B cell (primary cell): ENCODE measurements at regions not wholly inside any gene's neighbourhood (a gene's known extent, or its start where the extent isn't known, plus 50 kb on each side); places are given as distances from the start of the nearest gene placed in this dataset.
"Not testable (repeated sequence)": the region's sequence is repeated elsewhere in the genome, so short reads cannot be mapped to it uniquely, and the experiment has no call there.

ENCODE experiments used
- ATAC-seq: fragments of 200-7000 bp; cut with Tn5 transposase; one replicate; pipeline ENCODE4 v1.10.0; 2021; ENCODE audit warnings: low read depth, mild to moderate bottlenecking, moderate number of reproducible peaks, moderate library complexity
- CTCF ChIA-PET: fragments of 350-600 bp; sonication (Branson Sonifier 250); formaldehyde crosslinking; loops from one replicate; lab custom pipeline; 2021; ENCODE audit warnings: antibody characterized with exemption, inconsistent platforms; lab: Charles Lee
- POLR2A ChIA-PET: fragments of 350-600 bp; sonication (Branson Sonifier 250); formaldehyde crosslinking; loops from one replicate; lab custom pipeline; 2021; ENCODE audit warnings: antibody characterized with exemption; lab: Charles Lee
- DNase-seq: peaks from one replicate; pipeline ENCODE4 v3.0.0; 2013
- H2AFZ ChIP-seq: 2 replicates; pipeline ENCODE4 v1.6.1; 2012; ENCODE audit warnings: mild to moderate bottlenecking, low read depth, low read length; ENCODE audit not compliant: insufficient read depth, poor library complexity, severe bottlenecking
- H3K27ac ChIP-seq, 2 donors: 1 replicate in 1 of 2; 2 replicates in 1 of 2; pipeline ENCODE4 v1.5.1; 2012 to 2013; ENCODE audit warnings: low read length in 2 of 2, mild to moderate bottlenecking in 2 of 2, moderate library complexity in 1 of 2
- H3K27me3 ChIP-seq, 4 experiments: fragments of 200-600 bp in 1 of 4; sonication (generic) in 1 of 4; replicated peaks in 1 of 4; 1 replicate in 2 of 4; 2 replicates in 2 of 4; pipeline versions ENCODE4 v1.6.1 to v1.7.0; 2013 to 2016; ENCODE audit warnings: low read length in 3 of 4, mild to moderate bottlenecking in 2 of 4, mixed read lengths in 1 of 4, moderate library complexity in 1 of 4; ENCODE audit not compliant: insufficient read depth in 4 of 4, control insufficient read depth in 3 of 4; ENCODE audit errors: control extremely low read depth in 1 of 4
- H3K36me3 ChIP-seq, 2 experiments: replicated peaks in 1 of 2; 1 replicate in 1 of 2; 2 replicates in 1 of 2; pipeline versions ENCODE4 v1.6.1 to v1.7.1; 2013; ENCODE audit warnings: low read length in 1 of 2; ENCODE audit not compliant: insufficient read depth in 2 of 2, control insufficient read depth in 1 of 2; ENCODE audit errors: control extremely low read depth in 1 of 2, extremely low read depth in 1 of 2
- H3K4me1 ChIP-seq, 2 donors: fragments of 200-600 bp in 1 of 2; sonication (generic) in 1 of 2; 1 replicate in 1 of 2; 2 replicates in 1 of 2; pipeline versions ENCODE4 v1.5.1 to v1.6.1; 2013 to 2017; ENCODE audit warnings: low read length in 2 of 2; ENCODE audit not compliant: control insufficient read depth in 2 of 2, insufficient read depth in 2 of 2
- H3K4me2 ChIP-seq: replicated peaks from 2 replicates; pipeline ENCODE3; 2012; ENCODE audit warnings: mild to moderate bottlenecking, low read depth, low read length; ENCODE audit not compliant: poor library complexity, severe bottlenecking
- H3K4me3 ChIP-seq, 5 experiments: fragments of 200-600 bp in 1 of 5; sonication (generic) in 1 of 5; 1 replicate in 3 of 5; 2 replicates in 2 of 5; pipeline versions ENCODE4 v1.5.1 to v1.7.0; 2011 to 2016; ENCODE audit warnings: low read length in 4 of 5, mild to moderate bottlenecking in 4 of 5, low read depth in 2 of 5, control low read depth in 1 of 5, moderate library complexity in 1 of 5; ENCODE audit not compliant: insufficient read depth in 1 of 5; ENCODE audit errors: control extremely low read depth in 1 of 5, extremely low read depth in 1 of 5
- H3K79me2 ChIP-seq: fragments of 200-600 bp; sonication (generic); one replicate; pipeline ENCODE4 v1.6.0; 2016; ENCODE audit warnings: low read length; ENCODE audit not compliant: control insufficient read depth, insufficient read depth
- H3K9ac ChIP-seq: fragments of 200-600 bp; sonication (generic); 2 replicates; pipeline ENCODE4 v1.6.1; 2017; ENCODE audit warnings: mild to moderate bottlenecking, low read length, moderate library complexity
- H3K9me3 ChIP-seq, 3 donors: one replicate each; pipeline versions ENCODE4 v1.6.1 to v1.7.1; 2013; ENCODE audit warnings: low read length in 2 of 3; ENCODE audit not compliant: control insufficient read depth in 2 of 3, insufficient read depth in 1 of 3; ENCODE audit errors: control extremely low read depth in 1 of 3
- H4K20me1 ChIP-seq: 2 replicates; pipeline ENCODE4 v1.6.0; 2012; ENCODE audit warnings: mild to moderate bottlenecking, low read length; ENCODE audit not compliant: insufficient read depth, control insufficient read depth, poor library complexity, severe bottlenecking
- H3K27ac Mint-ChIP-seq: one replicate; pipeline ENCODE4 v1.8.0; 2021; ENCODE audit warnings: mixed read lengths
- H3K27me3 Mint-ChIP-seq: one replicate; pipeline ENCODE4 v1.8.0; 2021; ENCODE audit warnings: mixed read lengths
- H3K4me1 Mint-ChIP-seq: one replicate; pipeline ENCODE4 v1.8.0; 2021; ENCODE audit warnings: mixed read lengths
- H3K4me3 Mint-ChIP-seq: one replicate; pipeline ENCODE4 v1.8.0; 2021; ENCODE audit warnings: mixed read lengths
- H3K9me3 Mint-ChIP-seq: one replicate; pipeline ENCODE4 v1.8.0; 2022; ENCODE audit warnings: mixed read lengths; ENCODE audit not compliant: insufficient read depth
- EZH2 ChIP-seq: IDR thresholded peaks from 2 replicates; pipeline ENCODE4 v1.6.1; 2012; ENCODE audit warnings: borderline replicate concordance, low read depth, mild to moderate bottlenecking, moderate library complexity, low read length; ENCODE audit not compliant: insufficient read depth, poor library complexity, severe bottlenecking
- WGBS: methylation state at CpG from one replicate; pipeline ENCODE4 v1.1.5; 2013; ENCODE audit warnings: missing lambda C conversion rate; ENCODE audit not compliant: insufficient coverage; 5-methylcytosine and 5-hydroxymethylcytosine counted together
- intact Hi-C: fragments of 100-400 bp; cut with micrococcal nuclease; formaldehyde crosslinking; loops from one replicate; pipeline ENCODE4 v1.10.0; 2022
- TF ChIP-seq, protein P1 (sequence below): fragments of 200-600 bp; IDR thresholded peaks from one replicate; pipeline ENCODE4 v1.8.0; 2022; ENCODE audit warnings: antibody characterized with exemption, mild to moderate bottlenecking

DNA sequence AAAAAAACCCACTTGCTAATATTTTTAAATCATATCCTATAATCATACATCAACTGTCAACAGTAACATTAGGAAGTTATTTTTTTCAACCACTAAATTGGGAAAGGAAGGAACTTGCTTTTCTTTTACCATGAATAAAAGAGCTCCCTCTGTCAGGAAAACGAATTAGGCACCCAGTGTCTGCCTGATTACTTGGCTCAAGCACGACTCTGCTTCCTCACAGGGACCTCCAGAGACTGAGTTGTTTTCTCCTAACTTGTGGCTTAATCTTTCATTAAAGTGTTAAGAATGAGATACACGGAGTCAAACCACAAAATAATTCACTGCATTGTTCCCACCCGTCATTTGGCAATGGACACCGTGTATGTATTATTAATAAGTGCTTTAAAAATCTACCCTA lies 1405.1 kb upstream of the EYS start:
- 0% methylated on average over 2 of the region's 5 CpGs for WGBS
- Histone ChIP-seq H3K4me1 (no peaks in the 10 kb centered on the region), H3K9me3 (peaks cover 0 to 2% (median 0%) of the 10 kb centered on the region in 3 donors), H3K27me3 (no peaks in the 10 kb centered on the region), H3K79me2 (no peaks in the 10 kb centered on the region), H3K36me3 (no peaks in the 10 kb centered on the region), H3K4me2 (no peak overlapping the region), H3K4me3 (no peak overlapping the region), H3K27ac (no peak overlapping the region), H4K20me1 (no peaks in the 10 kb centered on the region), H2AFZ (no peak overlapping the region), H3K9ac (no peak overlapping the region)
- H3K27me3 Mint-ChIP-seq = no peaks in the 10 kb centered on the region
- no peak for ATAC-seq
- ChIA-PET POLR2A (no interaction called here), CTCF (no interaction called here)
- TF ChIP-seq EZH2 = no peak
- TF ChIP-seq, protein P1, sequence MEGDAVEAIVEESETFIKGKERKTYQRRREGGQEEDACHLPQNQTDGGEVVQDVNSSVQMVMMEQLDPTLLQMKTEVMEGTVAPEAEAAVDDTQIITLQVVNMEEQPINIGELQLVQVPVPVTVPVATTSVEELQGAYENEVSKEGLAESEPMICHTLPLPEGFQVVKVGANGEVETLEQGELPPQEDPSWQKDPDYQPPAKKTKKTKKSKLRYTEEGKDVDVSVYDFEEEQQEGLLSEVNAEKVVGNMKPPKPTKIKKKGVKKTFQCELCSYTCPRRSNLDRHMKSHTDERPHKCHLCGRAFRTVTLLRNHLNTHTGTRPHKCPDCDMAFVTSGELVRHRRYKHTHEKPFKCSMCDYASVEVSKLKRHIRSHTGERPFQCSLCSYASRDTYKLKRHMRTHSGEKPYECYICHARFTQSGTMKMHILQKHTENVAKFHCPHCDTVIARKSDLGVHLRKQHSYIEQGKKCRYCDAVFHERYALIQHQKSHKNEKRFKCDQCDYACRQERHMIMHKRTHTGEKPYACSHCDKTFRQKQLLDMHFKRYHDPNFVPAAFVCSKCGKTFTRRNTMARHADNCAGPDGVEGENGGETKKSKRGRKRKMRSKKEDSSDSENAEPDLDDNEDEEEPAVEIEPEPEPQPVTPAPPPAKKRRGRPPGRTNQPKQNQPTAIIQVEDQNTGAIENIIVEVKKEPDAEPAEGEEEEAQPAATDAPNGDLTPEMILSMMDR = no peak
- H3K4me1 Mint-ChIP-seq = no peaks in the 10 kb centered on the region
- H3K27ac Mint-ChIP-seq = no peak overlapping the region
- intact Hi-C loops = no loop called here
- no peak for DNase-seq
- H3K4me3 Mint-ChIP-seq = no peak overlapping the region
- H3K9me3 Mint-ChIP-seq = peaks cover 2% of the 10 kb centered on the region

DNA sequence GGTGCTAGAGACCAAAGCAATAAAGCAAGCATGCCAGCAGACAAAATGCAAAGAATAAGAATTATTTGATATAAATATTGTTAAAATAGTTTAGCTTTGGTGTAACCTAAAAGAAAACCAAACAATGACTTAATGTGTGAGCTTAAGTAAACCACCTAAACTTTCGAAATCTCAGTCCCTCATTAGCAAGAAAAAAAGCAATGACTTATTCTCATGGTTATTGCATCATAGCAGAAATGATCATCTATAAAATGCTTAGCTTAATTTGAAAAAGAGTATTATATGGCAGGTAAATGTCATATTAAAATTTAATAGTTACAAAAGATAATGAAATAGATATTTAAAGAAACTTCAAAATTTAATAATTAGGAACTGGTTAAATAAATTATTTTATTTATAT lies 1395.7 kb upstream of the EYS start:
- ChIA-PET POLR2A (no interaction called here), CTCF (no interaction called here)
- Histone ChIP-seq H3K9ac (no peak overlapping the region), H3K27me3 (no peaks in the 10 kb centered on the region), H3K4me1 (no peaks in the 10 kb centered on the region), H3K36me3 (no peaks in the 10 kb centered on the region), H3K79me2 (no peaks in the 10 kb centered on the region), H3K4me3 (no peak overlapping the region), H3K27ac (no peak overlapping the region), H3K9me3 (no peaks in the 10 kb centered on the region), H3K4me2 (no peak overlapping the region), H2AFZ (no peak overlapping the region), H4K20me1 (no peaks in the 10 kb centered on the region)
- Mint-ChIP-seq H3K9me3 (peaks cover 5% of the 10 kb centered on the region), H3K27me3 (no peaks in the 10 kb centered on the region), H3K4me3 (no peak overlapping the region), H3K4me1 (no peaks in the 10 kb centered on the region), H3K27ac (no peak overlapping the region)
- intact Hi-C loops = no loop called here
- WGBS = no CpG with 5 or more reads among the region's 1 CpG
- ATAC-seq = no peak
- TF ChIP-seq, protein P1 = no peak
- TF ChIP-seq EZH2 = no peak
- DNase-seq = no peak

DNA sequence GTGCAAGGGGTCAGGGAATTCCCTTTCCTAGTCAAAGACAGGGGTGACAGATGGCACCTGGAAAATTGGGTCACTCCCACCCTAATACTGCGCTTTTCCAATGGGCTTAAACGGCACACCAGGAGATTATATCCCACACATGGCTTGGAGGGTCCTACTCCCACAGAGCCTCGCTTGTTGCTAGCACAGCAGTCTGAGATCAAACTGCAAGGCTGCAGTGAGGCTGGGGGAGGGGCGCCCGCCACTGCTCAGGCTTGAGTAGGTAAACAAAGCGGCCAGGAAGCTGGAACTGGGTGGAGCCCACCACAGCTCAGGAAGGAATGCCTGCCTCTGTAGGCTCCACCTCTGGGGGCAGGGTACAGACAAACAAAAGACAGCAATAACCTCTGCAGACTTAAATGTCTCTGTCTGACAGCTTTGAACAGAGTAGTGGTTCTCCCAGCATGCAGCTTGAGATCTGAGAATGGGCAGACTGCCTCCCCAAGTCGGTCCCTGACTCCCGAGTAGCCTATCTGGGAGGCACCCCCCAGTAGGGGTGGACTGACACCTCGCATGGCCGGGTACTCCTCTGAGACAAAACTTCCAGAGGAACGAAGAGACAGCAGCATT lies 1388.7 kb upstream of the EYS start:
- H3K79me2 ChIP-seq, CTCF ChIA-PET, H4K20me1 ChIP-seq, H2AFZ ChIP-seq, DNase-seq, H3K9me3 ChIP-seq, ATAC-seq, H3K4me3 Mint-ChIP-seq, H3K4me2 ChIP-seq, H3K27ac ChIP-seq, H3K27ac Mint-ChIP-seq, POLR2A ChIA-PET, H3K4me1 ChIP-seq, H3K4me1 Mint-ChIP-seq, H3K9me3 Mint-ChIP-seq, intact Hi-C loops, H3K27me3 Mint-ChIP-seq, H3K9ac ChIP-seq, H3K36me3 ChIP-seq, H3K27me3 ChIP-seq, H3K4me3 ChIP-seq: not testable (repeated sequence)
- WGBS = 95% methylated on average over 7 of the region's 11 CpGs
